Breast epithelium (tissue), 4 donors: ENCODE measurements at regions not wholly inside any gene's neighbourhood (a gene's known extent, or its start where the extent isn't known, plus 50 kb on each side); places are given as distances from the start of the nearest gene placed in this dataset.

Experiments
- DNase-seq, 2 donors: peaks; one replicate each; pipeline ENCODE4 v3.0.0-alpha.2; 2019; ENCODE audit warnings: low spot score in 2 of 2
- H3K27ac ChIP-seq, 2 donors: fragments of 200-600 bp; sonication (generic) in 1 of 2; one replicate each; pipeline ENCODE4 v1.5.1; 2016 to 2019; ENCODE audit warnings: mild to moderate bottlenecking in 1 of 2
- H3K27me3 ChIP-seq, 2 donors: fragments of 200-600 bp; sonication (generic) in 1 of 2; one replicate each; pipeline versions ENCODE4 v1.5.1 to v1.6.0; 2017 to 2019; ENCODE audit warnings: control low read depth in 1 of 2, mild to moderate bottlenecking in 1 of 2
- H3K36me3 ChIP-seq: fragments of 200-600 bp; one replicate; pipeline ENCODE4 v1.5.1; 2019
- H3K4me1 ChIP-seq, 2 donors: fragments of 200-600 bp; sonication (generic); one replicate each; pipeline ENCODE4 v1.5.1; 2016 to 2019; ENCODE audit warnings: control low read depth in 1 of 2
- H3K4me3 ChIP-seq, 3 donors: fragments of 200-600 bp; sonication (generic); 1 replicate in 2 of 3; 2 replicates in 1 of 3; pipeline ENCODE4 v1.5.1; 2016 to 2019; ENCODE audit warnings: mild to moderate bottlenecking in 3 of 3, moderate library complexity in 2 of 3
- H3K9me3 ChIP-seq, 2 donors: fragments of 200-600 bp; sonication (generic) in 1 of 2; one replicate each; pipeline ENCODE4 v1.5.1; 2016 to 2019; ENCODE audit warnings: control low read depth in 1 of 2
- POLR2A ChIP-seq: fragments of 450-650 bp; IDR thresholded peaks from one replicate; pipeline ENCODE4 v1.6.1; 2016; ENCODE audit warnings: antibody characterized with exemption, mild to moderate bottlenecking, moderate library complexity
- POLR2AphosphoS5 ChIP-seq, 3 donors: sonication (generic); formaldehyde crosslinking; IDR thresholded peaks; one replicate each; pipeline ENCODE4 v1.6.1; 2017; ENCODE audit warnings: antibody characterized with exemption in 3 of 3
- intact Hi-C: fragments of 100-400 bp; cut with DNase I; formaldehyde crosslinking; loops from one replicate; pipeline ENCODE4 v1.15.1; 2023; ENCODE audit warnings: low total_unique reads
- TF ChIP-seq, protein P1 (sequence below), 3 donors: fragments of 450-650 bp; IDR thresholded peaks; one replicate each; pipeline ENCODE4 v1.5.1; 2016 to 2017; ENCODE audit warnings: antibody characterized with exemption in 3 of 3, mild to moderate bottlenecking in 3 of 3, moderate library complexity in 3 of 3

DNA sequence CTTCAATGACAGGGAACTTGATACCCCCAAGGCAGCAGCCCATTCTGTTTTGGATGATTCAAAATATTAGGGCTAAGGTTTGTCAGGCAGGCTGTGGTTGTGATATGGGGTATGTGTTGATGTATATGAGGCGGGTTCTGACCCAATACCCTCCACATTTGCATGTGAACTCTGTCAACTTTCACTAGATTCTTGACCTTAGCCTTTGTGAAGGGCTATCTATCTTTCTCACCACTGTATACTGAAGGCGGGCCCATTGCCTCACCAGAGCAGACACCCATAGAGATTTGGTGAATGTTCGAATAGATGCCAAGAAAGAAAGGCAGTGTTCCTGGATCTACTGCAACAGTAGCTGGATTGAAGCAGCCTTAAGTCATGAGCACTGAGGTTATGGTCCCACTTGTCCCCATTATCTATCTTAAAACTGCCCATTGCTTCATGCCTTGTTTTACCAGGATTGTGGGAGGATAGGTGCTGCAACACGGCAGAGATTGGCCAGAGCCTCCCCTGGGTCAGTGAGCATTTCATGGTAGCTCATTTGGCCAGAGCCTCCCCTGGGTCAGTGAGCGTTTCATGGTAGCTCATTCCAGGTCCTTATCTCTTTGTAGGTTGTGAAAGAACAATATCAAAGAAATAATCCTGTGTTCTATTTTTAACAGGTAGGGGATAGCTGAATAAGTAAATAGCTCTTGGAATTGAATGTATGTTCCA lies 399.6 kb downstream of the TMEM135 start:
- no peaks in the 10 kb centered on the region for H3K9me3 ChIP-seq
- no peaks in the 10 kb centered on the region for H3K4me1 ChIP-seq
- no peak for DNase-seq
- H3K27ac ChIP-seq = no peak overlapping the region
- TF ChIP-seq POLR2AphosphoS5 (IDR thresholded peaks at IDR 0.05) (no peak), POLR2A (no peak)
- TF ChIP-seq, protein P1, sequence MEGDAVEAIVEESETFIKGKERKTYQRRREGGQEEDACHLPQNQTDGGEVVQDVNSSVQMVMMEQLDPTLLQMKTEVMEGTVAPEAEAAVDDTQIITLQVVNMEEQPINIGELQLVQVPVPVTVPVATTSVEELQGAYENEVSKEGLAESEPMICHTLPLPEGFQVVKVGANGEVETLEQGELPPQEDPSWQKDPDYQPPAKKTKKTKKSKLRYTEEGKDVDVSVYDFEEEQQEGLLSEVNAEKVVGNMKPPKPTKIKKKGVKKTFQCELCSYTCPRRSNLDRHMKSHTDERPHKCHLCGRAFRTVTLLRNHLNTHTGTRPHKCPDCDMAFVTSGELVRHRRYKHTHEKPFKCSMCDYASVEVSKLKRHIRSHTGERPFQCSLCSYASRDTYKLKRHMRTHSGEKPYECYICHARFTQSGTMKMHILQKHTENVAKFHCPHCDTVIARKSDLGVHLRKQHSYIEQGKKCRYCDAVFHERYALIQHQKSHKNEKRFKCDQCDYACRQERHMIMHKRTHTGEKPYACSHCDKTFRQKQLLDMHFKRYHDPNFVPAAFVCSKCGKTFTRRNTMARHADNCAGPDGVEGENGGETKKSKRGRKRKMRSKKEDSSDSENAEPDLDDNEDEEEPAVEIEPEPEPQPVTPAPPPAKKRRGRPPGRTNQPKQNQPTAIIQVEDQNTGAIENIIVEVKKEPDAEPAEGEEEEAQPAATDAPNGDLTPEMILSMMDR (IDR thresholded peaks at IDR 0.05) = no peak
- no peaks in the 10 kb centered on the region for H3K27me3 ChIP-seq
- no peak overlapping the region for H3K4me3 ChIP-seq
- H3K36me3 ChIP-seq = no peaks in the 10 kb centered on the region
- intact Hi-C loops = no loop called here

DNA sequence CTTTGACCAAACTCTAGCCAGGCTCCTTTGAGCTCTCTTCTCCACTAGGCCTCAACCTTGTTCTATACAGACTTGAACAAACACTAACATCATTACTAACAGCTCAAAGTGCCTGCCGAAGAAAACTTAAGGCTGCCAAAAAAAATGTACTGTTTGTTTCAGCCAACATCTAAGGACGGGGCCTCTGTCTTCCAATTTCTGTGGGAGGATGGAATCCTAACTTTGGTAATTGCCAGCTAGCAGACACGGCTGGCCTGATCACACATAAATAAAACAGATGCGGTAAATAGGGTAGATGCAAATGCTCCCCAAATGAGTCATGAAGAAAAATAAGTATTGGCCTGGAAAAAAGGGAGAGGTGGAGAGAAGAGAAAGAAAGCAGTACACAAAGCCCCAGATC lies 394.3 kb downstream of the TMEM135 start:
- DNase-seq = no peak
- intact Hi-C loops = no loop called here
- Histone ChIP-seq H3K4me1 (no peaks in the 10 kb centered on the region), H3K36me3 (no peaks in the 10 kb centered on the region), H3K9me3 (no peaks in the 10 kb centered on the region), H3K27me3 (no peaks in the 10 kb centered on the region), H3K4me3 (no peak overlapping the region), H3K27ac (peak overlapping the region in 1 of 2 donors; percentile 0)
- TF ChIP-seq POLR2AphosphoS5 (IDR thresholded peaks at IDR 0.05) = peak in 1 of 3 donors; percentile 39
- TF ChIP-seq, protein P1 (IDR thresholded peaks at IDR 0.05) = no peak
- TF ChIP-seq POLR2A = no peak

DNA sequence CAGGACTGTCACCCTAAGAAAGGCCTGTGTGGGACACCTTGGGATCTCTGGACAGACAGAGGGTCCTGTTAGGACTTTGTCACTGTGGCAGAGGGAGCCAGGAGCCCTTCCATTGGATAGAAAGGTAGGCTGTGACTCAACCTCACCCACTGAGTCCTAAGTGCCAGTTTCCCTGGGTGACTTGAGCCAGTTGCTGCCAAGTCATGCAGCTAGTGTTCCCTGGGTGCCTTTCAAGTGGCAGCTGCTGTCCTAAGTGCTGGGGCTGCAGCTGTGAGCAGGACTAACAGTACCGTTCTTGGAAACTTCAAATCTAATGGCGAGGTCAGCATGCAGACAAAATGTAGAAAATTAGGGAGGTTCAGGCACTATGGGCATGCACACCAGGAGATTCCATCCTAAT lies 393.7 kb downstream of the TMEM135 start:
- intact Hi-C loops = no loop called here
- Histone ChIP-seq H3K9me3 (no peaks in the 10 kb centered on the region), H3K4me3 (no peak overlapping the region), H3K36me3 (no peaks in the 10 kb centered on the region), H3K27me3 (no peaks in the 10 kb centered on the region), H3K4me1 (no peaks in the 10 kb centered on the region), H3K27ac (no peak overlapping the region)
- TF ChIP-seq, protein P1 (IDR thresholded peaks at IDR 0.05) = no peak
- TF ChIP-seq POLR2A (no peak), POLR2AphosphoS5 (IDR thresholded peaks at IDR 0.05) (no peak)
- no peak for DNase-seq

DNA sequence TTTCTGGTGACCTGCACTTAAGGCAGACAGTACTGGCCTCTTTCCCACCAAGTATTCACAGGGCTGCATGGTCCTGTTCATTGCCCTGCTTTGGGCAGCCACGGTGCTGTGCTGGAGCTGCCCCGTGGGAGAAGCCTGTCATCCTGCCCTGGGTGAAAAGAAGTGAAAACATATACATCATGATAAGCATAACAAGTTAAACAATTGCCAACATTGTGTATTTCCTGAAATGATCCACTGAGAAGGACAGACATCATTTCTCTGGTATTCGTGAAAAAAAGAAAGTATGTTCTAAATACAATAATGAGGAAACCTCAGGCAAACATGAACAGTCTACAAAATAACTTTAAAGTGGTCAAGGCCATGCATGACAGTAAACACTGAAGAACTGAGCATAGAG lies 393.1 kb downstream of the TMEM135 start:
- no peaks in the 10 kb centered on the region for H3K4me1 ChIP-seq
- intact Hi-C loops = no loop called here
- H3K27ac ChIP-seq = no peak overlapping the region
- H3K27me3 ChIP-seq = no peaks in the 10 kb centered on the region
- no peaks in the 10 kb centered on the region for H3K36me3 ChIP-seq
- H3K4me3 ChIP-seq = no peak overlapping the region
- no peaks in the 10 kb centered on the region for H3K9me3 ChIP-seq
- no peak for DNase-seq
- TF ChIP-seq POLR2AphosphoS5 (IDR thresholded peaks at IDR 0.05) (no peak), POLR2A (no peak)
- TF ChIP-seq, protein P1 (IDR thresholded peaks at IDR 0.05) = no peak

DNA sequence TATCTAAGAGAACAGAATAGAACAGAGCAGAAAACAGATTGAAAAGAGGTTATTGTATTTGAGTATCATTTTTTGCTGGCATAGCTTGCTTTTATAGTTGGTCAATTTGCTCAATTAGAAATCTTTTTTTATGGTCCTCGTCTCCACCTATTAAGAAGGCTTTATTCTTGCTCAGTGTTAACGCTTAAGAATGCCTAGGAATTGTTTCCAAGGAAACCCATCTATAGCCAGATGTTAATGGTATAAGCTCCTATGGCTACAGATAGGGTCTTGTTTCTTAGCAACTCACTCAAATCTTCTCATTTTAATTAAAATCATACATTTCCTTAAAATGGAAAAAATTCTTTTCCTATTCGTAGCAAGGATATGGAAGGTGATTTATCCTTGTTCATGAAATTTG lies 392.3 kb downstream of the TMEM135 start:
- no peaks in the 10 kb centered on the region for H3K4me1 ChIP-seq
- no peak overlapping the region for H3K27ac ChIP-seq
- no peak for DNase-seq
- H3K27me3 ChIP-seq = no peaks in the 10 kb centered on the region
- H3K36me3 ChIP-seq = no peaks in the 10 kb centered on the region
- H3K9me3 ChIP-seq = no peaks in the 10 kb centered on the region
- intact Hi-C loops = loop anchor here (5.0 kb wide), 1 partner anchor 38 kb away; no protein-coding TSS in a partner anchor
- H3K4me3 ChIP-seq = no peak overlapping the region
- TF ChIP-seq, protein P1 (IDR thresholded peaks at IDR 0.05) = no peak
- TF ChIP-seq POLR2AphosphoS5 (IDR thresholded peaks at IDR 0.05) (no peak), POLR2A (no peak)
